Naive thymus-derived CD4-positive, alpha-beta T cell (primary cell): ENCODE measurements at regions not wholly inside any gene's neighbourhood (a gene's known extent, or its start where the extent isn't known, plus 50 kb on each side); places are given as distances from the start of the nearest gene placed in this dataset.

Source experiments
- ATAC-seq: fragments of 150-1000 bp; cut with Tn5 transposase; 2 replicates; pipeline ENCODE4 v1.10.0; 2021; ENCODE audit warnings: mild to moderate bottlenecking, moderate library complexity
- CTCF ChIA-PET: fragments of 350-600 bp; sonication (Branson Sonifier 250); formaldehyde crosslinking; loops from one replicate; lab custom pipeline; 2021; ENCODE audit warnings: antibody characterized with exemption; lab: Charles Lee
- POLR2A ChIA-PET: fragments of 350-600 bp; sonication (Branson Sonifier 250); formaldehyde crosslinking; loops from one replicate; lab custom pipeline; 2021; ENCODE audit warnings: antibody characterized with exemption, inconsistent platforms; lab: Charles Lee
- DNase-seq, 9 donors: peaks; one replicate each; pipeline versions ENCODE4 v3.0.0 to v3.0.0-alpha.2; 2020 to 2022; ENCODE audit warnings: mixed read lengths in 1 of 9
- H3K27ac ChIP-seq: one replicate; pipeline ENCODE4 v1.7.0; 2013; ENCODE audit warnings: mild to moderate bottlenecking, low read depth, low read length, moderate library complexity
- H3K27me3 ChIP-seq, 2 donors: one replicate each; pipeline ENCODE4 v1.7.0; 2013; ENCODE audit warnings: low read length in 2 of 2, mild to moderate bottlenecking in 2 of 2, moderate library complexity in 2 of 2; ENCODE audit not compliant: control insufficient read depth in 2 of 2, insufficient read depth in 2 of 2
- H3K36me3 ChIP-seq, 3 experiments: 1 replicate in 2 of 3; 2 replicates in 1 of 3; pipeline ENCODE4 v1.7.0; 2013; ENCODE audit warnings: low read length in 3 of 3, mild to moderate bottlenecking in 3 of 3, moderate library complexity in 1 of 3; ENCODE audit not compliant: insufficient read depth in 3 of 3, control insufficient read depth in 2 of 3
- H3K4me1 ChIP-seq, 2 donors: one replicate each; pipeline ENCODE4 v1.7.0; 2013; ENCODE audit warnings: low read length in 2 of 2, mild to moderate bottlenecking in 2 of 2, moderate library complexity in 1 of 2; ENCODE audit not compliant: control insufficient read depth in 2 of 2, insufficient read depth in 2 of 2
- H3K4me3 ChIP-seq: 2 replicates; pipeline ENCODE4 v1.7.0; 2013; ENCODE audit warnings: mild to moderate bottlenecking, low read length
- H3K9me3 ChIP-seq, 3 experiments: 1 replicate in 2 of 3; 2 replicates in 1 of 3; pipeline ENCODE4 v1.7.0; 2013; ENCODE audit warnings: low read length in 3 of 3; ENCODE audit not compliant: control insufficient read depth in 2 of 3
- H3K27ac Mint-ChIP-seq, 9 donors: one replicate each; pipeline ENCODE4 v1.8.0; 2020 to 2022; ENCODE audit warnings: mixed read lengths in 9 of 9, mild to moderate bottlenecking in 8 of 9, moderate library complexity in 5 of 9, inconsistent platforms in 2 of 9
- H3K27me3 Mint-ChIP-seq, 5 donors: one replicate each; pipeline ENCODE4 v1.8.0; 2021 to 2022; ENCODE audit warnings: mixed read lengths in 5 of 5, mild to moderate bottlenecking in 1 of 5
- H3K36me3 Mint-ChIP-seq, 5 donors: one replicate each; pipeline ENCODE4 v1.8.0; 2020 to 2022; ENCODE audit warnings: mixed read lengths in 5 of 5, mild to moderate bottlenecking in 3 of 5, inconsistent platforms in 1 of 5
- H3K4me1 Mint-ChIP-seq, 7 donors: one replicate each; pipeline ENCODE4 v1.8.0; 2020 to 2022; ENCODE audit warnings: mixed read lengths in 7 of 7, mild to moderate bottlenecking in 3 of 7, inconsistent platforms in 1 of 7
- H3K4me3 Mint-ChIP-seq, 10 donors: one replicate each; pipeline ENCODE4 v1.8.0; 2020 to 2022; ENCODE audit warnings: mild to moderate bottlenecking in 10 of 10, mixed read lengths in 10 of 10, moderate library complexity in 6 of 10, inconsistent platforms in 2 of 10
- H3K9me3 Mint-ChIP-seq, 11 donors: one replicate each; pipeline ENCODE4 v1.8.0; 2020 to 2022; ENCODE audit warnings: mixed read lengths in 11 of 11, mild to moderate bottlenecking in 4 of 11, inconsistent platforms in 1 of 11, moderate library complexity in 1 of 11
- intact Hi-C, 2 donors: fragments of 100-400 bp; cut with micrococcal nuclease; formaldehyde crosslinking; loops; one replicate each; pipeline ENCODE4 v1.15.1; 2023

DNA sequence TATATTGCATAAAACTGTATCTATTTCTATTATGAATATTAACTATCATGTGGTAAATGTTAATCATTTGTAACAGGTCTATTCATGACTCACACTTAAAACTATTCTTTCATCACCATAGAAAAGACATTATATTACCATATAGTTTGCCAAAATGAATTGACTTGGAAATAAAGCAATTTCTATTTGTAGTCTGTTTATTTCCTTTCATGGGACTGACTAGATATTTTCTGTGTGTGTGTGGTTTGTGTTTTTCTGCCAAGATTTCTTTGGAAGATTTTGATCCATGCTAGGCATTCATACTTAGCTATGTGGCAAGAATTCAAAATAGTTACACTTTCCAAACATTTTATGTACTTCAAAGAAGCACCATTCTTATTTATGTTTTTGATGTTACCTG, 522.5 kb upstream of the AGTR1 start:
- peaks cover 0 to 6% (median 2%) of the 10 kb centered on the region in 11 donors for H3K9me3 Mint-ChIP-seq
- no peak overlapping the region for H3K27ac ChIP-seq
- no peak overlapping the region for H3K4me3 ChIP-seq
- H3K4me1 Mint-ChIP-seq = no peaks in the 10 kb centered on the region
- DNase-seq (no peak), ATAC-seq (no peak)
- H3K36me3 ChIP-seq = no peaks in the 10 kb centered on the region
- POLR2A ChIA-PET = no interaction called here
- no peaks in the 10 kb centered on the region for H3K36me3 Mint-ChIP-seq
- H3K9me3 ChIP-seq = no peaks in the 10 kb centered on the region
- H3K27me3 Mint-ChIP-seq = no peaks in the 10 kb centered on the region
- intact Hi-C loops = no loop called here
- no peak overlapping the region for H3K27ac Mint-ChIP-seq
- no peaks in the 10 kb centered on the region for H3K4me1 ChIP-seq
- no peaks in the 10 kb centered on the region for H3K27me3 ChIP-seq
- no peak overlapping the region for H3K4me3 Mint-ChIP-seq
- CTCF ChIA-PET = no interaction called here

DNA sequence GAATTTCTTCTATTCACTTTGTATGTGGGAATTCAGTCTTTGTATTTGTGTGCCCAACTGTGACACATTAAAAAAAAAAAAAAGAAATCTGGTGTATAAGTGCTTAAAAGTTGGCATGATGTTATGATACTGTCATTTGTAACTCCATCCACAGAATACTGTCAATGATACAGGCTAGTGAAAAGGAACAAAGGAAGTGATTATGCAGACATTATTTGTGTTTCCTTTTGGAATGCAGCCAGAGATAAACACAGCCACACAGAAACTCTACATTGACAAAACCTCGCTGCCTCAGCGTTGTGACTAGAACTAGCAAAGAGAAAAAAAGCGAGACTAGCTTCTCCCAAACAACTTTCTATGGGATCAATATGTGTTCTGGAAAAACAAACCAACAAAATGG, 519.2 kb upstream of the AGTR1 start:
- no peaks in the 10 kb centered on the region for H3K36me3 ChIP-seq
- DNase-seq (no peak), ATAC-seq (no peak)
- Mint-ChIP-seq H3K4me1 (no peaks in the 10 kb centered on the region), H3K27me3 (no peaks in the 10 kb centered on the region), H3K36me3 (no peaks in the 10 kb centered on the region), H3K4me3 (no peak overlapping the region), H3K27ac (no peak overlapping the region), H3K9me3 (peaks cover 0 to 3% (median 2%) of the 10 kb centered on the region in 11 donors)
- CTCF ChIA-PET = no interaction called here
- no peaks in the 10 kb centered on the region for H3K4me1 ChIP-seq
- POLR2A ChIA-PET = no interaction called here
- no peaks in the 10 kb centered on the region for H3K27me3 ChIP-seq
- H3K9me3 ChIP-seq = no peaks in the 10 kb centered on the region
- no peak overlapping the region for H3K27ac ChIP-seq
- intact Hi-C loops = no loop called here
- no peak overlapping the region for H3K4me3 ChIP-seq

DNA sequence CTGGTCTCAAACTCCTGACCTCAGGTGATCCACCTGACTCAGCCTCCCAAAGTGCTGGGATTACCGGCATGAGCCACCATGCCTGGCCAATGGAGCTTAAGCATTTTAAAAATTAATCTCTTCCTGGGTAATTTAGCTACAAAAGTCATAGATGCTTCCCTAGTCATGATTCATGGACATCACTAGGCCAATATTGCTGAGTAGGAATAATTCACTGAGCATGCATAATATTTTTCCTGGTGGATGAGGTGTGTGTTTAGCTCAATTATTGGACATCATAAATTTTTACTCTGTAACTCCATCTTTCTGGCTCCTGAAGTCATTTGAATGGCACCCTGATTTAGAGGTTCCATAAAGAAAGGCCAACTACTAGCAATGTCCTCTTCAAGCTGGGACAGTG, 512.9 kb upstream of the AGTR1 start:
- Histone ChIP-seq H3K27ac (no peak overlapping the region), H3K4me1 (no peaks in the 10 kb centered on the region), H3K4me3 (no peak overlapping the region), H3K9me3 (no peaks in the 10 kb centered on the region), H3K27me3 (no peaks in the 10 kb centered on the region), H3K36me3 (no peaks in the 10 kb centered on the region)
- ChIA-PET CTCF (no interaction called here), POLR2A (no interaction called here)
- no peak overlapping the region for H3K27ac Mint-ChIP-seq
- intact Hi-C loops = no loop called here
- H3K4me1 Mint-ChIP-seq = no peaks in the 10 kb centered on the region
- H3K36me3 Mint-ChIP-seq = no peaks in the 10 kb centered on the region
- no peak overlapping the region for H3K4me3 Mint-ChIP-seq
- H3K9me3 Mint-ChIP-seq = peaks cover 0 to 12% (median 0%) of the 10 kb centered on the region in 11 donors
- no peak for DNase-seq
- ATAC-seq = no peak
- H3K27me3 Mint-ChIP-seq = no peaks in the 10 kb centered on the region

DNA sequence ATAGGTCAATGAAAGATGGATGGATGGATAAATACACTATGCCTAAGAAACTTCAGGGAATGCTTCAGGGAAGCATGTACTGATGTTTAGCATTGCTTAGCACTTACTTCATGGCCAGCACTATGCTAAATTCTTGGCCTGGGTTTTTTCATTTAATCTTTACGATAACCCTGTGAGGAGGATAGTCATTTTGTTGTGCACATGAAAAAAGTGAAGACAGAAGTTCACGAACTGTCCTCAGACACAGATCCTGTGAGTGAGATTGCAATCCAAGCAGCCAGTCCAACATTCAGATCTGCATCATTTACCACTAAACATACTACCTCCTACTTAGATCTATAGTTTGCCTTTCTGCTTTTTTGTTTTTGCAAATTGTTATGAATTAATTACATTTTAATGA, 510.8 kb upstream of the AGTR1 start:
- Histone ChIP-seq H3K36me3 (no peaks in the 10 kb centered on the region), H3K27me3 (no peaks in the 10 kb centered on the region), H3K4me1 (no peaks in the 10 kb centered on the region), H3K27ac (no peak overlapping the region), H3K9me3 (no peaks in the 10 kb centered on the region), H3K4me3 (no peak overlapping the region)
- no peaks in the 10 kb centered on the region for H3K36me3 Mint-ChIP-seq
- H3K4me1 Mint-ChIP-seq = no peaks in the 10 kb centered on the region
- H3K9me3 Mint-ChIP-seq = peaks cover 0 to 12% (median 0%) of the 10 kb centered on the region in 11 donors
- intact Hi-C loops = no loop called here
- no peak for ATAC-seq
- ChIA-PET POLR2A (no interaction called here), CTCF (no interaction called here)
- no peaks in the 10 kb centered on the region for H3K27me3 Mint-ChIP-seq
- H3K4me3 Mint-ChIP-seq = no peak overlapping the region
- H3K27ac Mint-ChIP-seq = no peak overlapping the region
- DNase-seq = no peak

DNA sequence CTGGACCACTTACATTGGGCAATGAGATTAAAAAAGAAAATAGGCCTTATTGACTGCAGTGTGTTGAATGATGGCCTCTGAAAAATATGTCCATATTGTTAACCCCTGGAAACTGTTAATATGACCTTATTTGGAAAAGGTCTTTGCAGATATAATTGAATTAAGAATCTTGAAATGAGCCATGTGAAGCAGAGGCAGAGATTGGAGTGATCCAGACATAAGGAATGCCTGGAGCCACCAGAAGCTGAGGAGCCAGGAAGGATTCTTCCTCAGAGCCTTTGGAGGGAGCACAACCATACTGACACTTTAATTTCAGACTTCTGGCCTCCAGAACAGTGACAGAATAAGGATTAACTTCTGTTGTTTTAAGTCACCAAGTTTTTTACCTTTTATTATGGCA, 510.4 kb upstream of the AGTR1 start:
- DNase-seq = no peak
- CTCF ChIA-PET = no interaction called here
- Histone ChIP-seq H3K9me3 (no peaks in the 10 kb centered on the region), H3K27me3 (no peaks in the 10 kb centered on the region), H3K36me3 (no peaks in the 10 kb centered on the region), H3K4me3 (no peak overlapping the region), H3K4me1 (no peaks in the 10 kb centered on the region), H3K27ac (no peak overlapping the region)
- POLR2A ChIA-PET = no interaction called here
- peaks cover 0 to 12% (median 0%) of the 10 kb centered on the region in 11 donors for H3K9me3 Mint-ChIP-seq
- H3K4me3 Mint-ChIP-seq = no peak overlapping the region
- no peaks in the 10 kb centered on the region for H3K4me1 Mint-ChIP-seq
- intact Hi-C loops = no loop called here
- H3K27ac Mint-ChIP-seq = no peak overlapping the region
- H3K36me3 Mint-ChIP-seq = no peaks in the 10 kb centered on the region
- H3K27me3 Mint-ChIP-seq = no peaks in the 10 kb centered on the region
- no peak for ATAC-seq

DNA sequence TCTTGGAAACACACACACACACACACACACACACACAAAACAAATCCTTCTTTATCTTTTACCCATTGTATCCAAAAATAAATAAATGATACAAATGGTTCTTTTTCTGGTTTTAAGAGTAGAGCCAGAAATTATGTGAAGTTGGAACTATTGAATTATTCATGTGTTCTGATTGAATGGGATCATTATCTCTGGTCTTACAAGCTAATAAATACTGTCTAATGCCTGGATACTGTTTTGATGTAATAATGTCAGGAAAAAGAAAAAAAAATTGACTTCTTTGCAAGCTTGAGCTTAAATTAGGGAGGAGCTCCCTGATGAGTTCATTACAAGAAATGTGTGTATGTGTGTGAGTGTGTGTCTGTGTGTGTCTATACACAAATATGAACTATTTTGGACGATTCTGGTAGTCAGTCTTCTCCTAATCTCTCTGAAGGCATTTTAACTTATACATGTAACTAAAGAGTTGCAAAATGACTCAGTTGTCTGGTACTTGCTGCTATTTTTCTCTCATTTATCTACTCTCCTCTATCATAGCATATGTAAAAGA, 507.2 kb upstream of the AGTR1 start:
- no peak overlapping the region for H3K4me3 Mint-ChIP-seq
- no peaks in the 10 kb centered on the region for H3K27me3 ChIP-seq
- no peak overlapping the region for H3K27ac ChIP-seq
- H3K4me3 ChIP-seq = no peak overlapping the region
- no peaks in the 10 kb centered on the region for H3K9me3 ChIP-seq
- H3K27ac Mint-ChIP-seq = no peak overlapping the region
- ChIA-PET POLR2A (no interaction called here), CTCF (no interaction called here)
- H3K36me3 ChIP-seq = no peaks in the 10 kb centered on the region
- no peaks in the 10 kb centered on the region for H3K36me3 Mint-ChIP-seq
- no peak for ATAC-seq
- H3K27me3 Mint-ChIP-seq = no peaks in the 10 kb centered on the region
- intact Hi-C loops = no loop called here
- no peaks in the 10 kb centered on the region for H3K4me1 ChIP-seq
- DNase-seq = no peak
- H3K9me3 Mint-ChIP-seq = peaks cover 0 to 9% (median 3%) of the 10 kb centered on the region in 11 donors
- H3K4me1 Mint-ChIP-seq = no peaks in the 10 kb centered on the region

DNA sequence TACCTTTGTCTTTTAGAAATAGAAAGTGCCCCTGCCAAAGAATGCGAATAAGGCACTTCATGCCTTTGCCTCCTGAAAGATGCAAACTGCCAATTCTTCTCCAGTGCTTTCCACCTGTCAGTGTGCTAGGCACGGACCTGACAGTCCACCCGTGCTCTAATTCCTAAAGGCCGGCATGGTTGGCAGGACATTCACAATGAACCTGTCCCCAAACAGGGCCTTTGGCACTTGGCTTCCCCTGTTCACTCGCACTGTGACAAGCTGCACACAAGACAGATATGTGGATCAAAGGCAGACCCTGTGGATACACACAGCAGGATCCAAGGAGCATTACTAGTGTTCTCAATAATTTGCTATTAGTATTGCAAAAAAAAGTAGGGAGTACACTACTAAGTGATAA, 505.7 kb upstream of the AGTR1 start:
- Mint-ChIP-seq H3K27ac (no peak overlapping the region), H3K4me1 (no peaks in the 10 kb centered on the region), H3K4me3 (no peak overlapping the region), H3K27me3 (no peaks in the 10 kb centered on the region), H3K36me3 (no peaks in the 10 kb centered on the region), H3K9me3 (peaks cover 0 to 15% (median 4%) of the 10 kb centered on the region in 11 donors)
- ATAC-seq = no peak
- POLR2A ChIA-PET = no interaction called here
- H3K36me3 ChIP-seq = no peaks in the 10 kb centered on the region
- no peak for DNase-seq
- H3K9me3 ChIP-seq = no peaks in the 10 kb centered on the region
- CTCF ChIA-PET = no interaction called here
- intact Hi-C loops = no loop called here
- no peak overlapping the region for H3K27ac ChIP-seq
- no peaks in the 10 kb centered on the region for H3K27me3 ChIP-seq
- no peak overlapping the region for H3K4me3 ChIP-seq
- no peaks in the 10 kb centered on the region for H3K4me1 ChIP-seq
